H1 (cell line): ENCODE measurements at regions not wholly inside any gene's neighbourhood (a gene's known extent, or its start where the extent isn't known, plus 50 kb on each side); places are given as distances from the start of the nearest gene placed in this dataset.

Source experiments
- CTCF ChIP-seq, 3 experiments: IDR thresholded peaks; 1 replicate in 2 of 3; 2 replicates in 1 of 3; pipeline versions ENCODE4 v1.5.1 to v1.6.1; 2011; ENCODE audit warnings: low read length in 3 of 3, mild to moderate bottlenecking in 3 of 3, inconsistent platforms in 2 of 3, low read depth in 1 of 3, moderate library complexity in 1 of 3; ENCODE audit not compliant: insufficient read depth in 1 of 3; ENCODE audit errors: control extremely low read depth in 1 of 3

- TF ChIP-seq CTCF (IDR thresholded peaks at IDR 0.05; ENCODE audit: control extremely low read depth in 1 of 3, insufficient read depth in 1 of 3, low read depth in 1 of 3, low read length in 3 of 3), result no peak
These were observed 55.8 kb upstream of the THY1 start (continued) for GRCh38 chr11:119478711-119479285.
